Endothelial cell of umbilical vein (primary cell): ENCODE measurements at regions not wholly inside any gene's neighbourhood (a gene's known extent, or its start where the extent isn't known, plus 50 kb on each side); places are given as distances from the start of the nearest gene placed in this dataset.

Source experiments
- BruUV-seq: library from RNA; stranded (reverse); fragments of 400-500 nt; replicated peaks from 2 replicates; lab custom pipeline; 2021; lab: Mats Ljungman, UMichigan
- CTCF ChIA-PET: fragments of 300-600, 350-600 bp; sonication (Branson Sonifier 250); formaldehyde crosslinking; loops from one replicate; lab custom pipeline; 2021; ENCODE audit warnings: antibody characterized with exemption, inconsistent platforms; lab: Charles Lee
- POLR2A ChIA-PET: fragments of 300-600, 350-600 bp; sonication (Branson Sonifier 250); formaldehyde crosslinking; loops from one replicate; lab custom pipeline; 2021; ENCODE audit warnings: antibody characterized with exemption, inconsistent platforms; lab: Charles Lee
- DNase-seq: peaks from one replicate; pipeline ENCODE4 v3.0.0-alpha.2; 2011; ENCODE audit warnings: low read depth, low spot score
- FAIRE-seq: peaks from 2 replicates; lab custom pipeline; 2011; peaks lifted over from hg19 to GRCh38; lab: Jason Lieb, UNC
- H2AFZ ChIP-seq: 2 replicates; pipeline ENCODE4 v1.6.0; 2012; ENCODE audit warnings: low read depth, low read length, control low read depth, inconsistent platforms
- H3K27ac ChIP-seq: 2 replicates; pipeline ENCODE4 v1.5.1; 2011; ENCODE audit warnings: low read depth, mild to moderate bottlenecking, control low read depth, low read length, moderate library complexity; ENCODE audit not compliant: insufficient read depth
- H3K27me3 ChIP-seq, 2 experiments: 2 replicates each; pipeline versions ENCODE4 v1.6.0 to v1.6.1; 2011; ENCODE audit warnings: low read length in 2 of 2, mixed read lengths in 1 of 2; ENCODE audit not compliant: control insufficient read depth in 2 of 2, insufficient read depth in 2 of 2
- H3K36me3 ChIP-seq, 2 experiments: 2 replicates in 1 of 2; 3 replicates in 1 of 2; pipeline ENCODE4 v1.5.1; 2011; ENCODE audit warnings: low read length in 2 of 2, mild to moderate bottlenecking in 1 of 2, moderate library complexity in 1 of 2; ENCODE audit not compliant: control insufficient read depth in 2 of 2, insufficient read depth in 2 of 2; ENCODE audit errors: extremely low read depth in 1 of 2
- H3K4me1 ChIP-seq: 3 replicates; pipeline ENCODE4 v1.5.1; 2011; ENCODE audit warnings: mild to moderate bottlenecking, low read length; ENCODE audit not compliant: control insufficient read depth, insufficient read depth; ENCODE audit errors: extremely low read depth
- H3K4me2 ChIP-seq: 2 replicates; pipeline ENCODE4 v1.6.1; 2011; ENCODE audit warnings: low read length, control low read depth, mixed read lengths; ENCODE audit not compliant: insufficient read depth
- H3K4me3 ChIP-seq, 3 experiments: fragments of 200-600 bp in 1 of 3; sonication (generic), shearing (Covaris generic) in 1 of 3; replicated peaks in 1 of 3; 2 replicates each; pipeline ENCODE4 v1.5.1; 2011 to 2016; ENCODE audit warnings: control low read depth in 3 of 3, low read length in 3 of 3, mild to moderate bottlenecking in 2 of 3, inconsistent platforms in 1 of 3, low read depth in 1 of 3, moderate library complexity in 1 of 3; ENCODE audit not compliant: insufficient read depth in 1 of 3
- H3K79me2 ChIP-seq: 2 replicates; pipeline ENCODE4 v1.6.0; 2012; ENCODE audit warnings: low read length, inconsistent platforms; ENCODE audit not compliant: control insufficient read depth, insufficient read depth
- H3K9ac ChIP-seq: replicated peaks from 2 replicates; pipeline ENCODE3; 2011; ENCODE audit warnings: low read length, control low read depth; ENCODE audit not compliant: insufficient read depth; ENCODE audit errors: extremely low read depth
- H3K9me1 ChIP-seq: replicated peaks from 3 replicates; pipeline ENCODE4 v1.6.0; 2011; ENCODE audit warnings: mild to moderate bottlenecking, low read length; ENCODE audit not compliant: control insufficient read depth, insufficient read depth; ENCODE audit errors: extremely low read depth
- H3K9me3 ChIP-seq: replicated peaks from 2 replicates; pipeline ENCODE4 v1.5.1; 2012; ENCODE audit warnings: low read length, inconsistent platforms; ENCODE audit not compliant: control insufficient read depth, insufficient read depth
- H4K20me1 ChIP-seq: replicated peaks from 2 replicates; pipeline ENCODE3; 2011; ENCODE audit warnings: mild to moderate bottlenecking, low read length; ENCODE audit not compliant: control insufficient read depth, insufficient read depth; ENCODE audit errors: extremely low read depth
- CTCF ChIP-seq, 2 donors: IDR thresholded peaks; 1 replicate in 1 of 2; 2 replicates in 1 of 2; pipeline ENCODE4 v1.5.1; 2011; ENCODE audit warnings: low read length in 2 of 2, mild to moderate bottlenecking in 2 of 2, moderate library complexity in 2 of 2, control low read depth in 1 of 2, inconsistent platforms in 1 of 2, low read depth in 1 of 2; ENCODE audit not compliant: insufficient read depth in 1 of 2; ENCODE audit errors: extremely low read depth in 1 of 2
- EZH2 ChIP-seq: IDR thresholded peaks from 2 replicates; pipeline ENCODE4 v1.6.1; 2012; ENCODE audit warnings: borderline replicate concordance, low read depth, mild to moderate bottlenecking, moderate library complexity, low read length, inconsistent platforms; ENCODE audit not compliant: severe bottlenecking
- FOS ChIP-seq: IDR thresholded peaks from 2 replicates; pipeline ENCODE4 v1.6.1; 2011; ENCODE audit warnings: mild to moderate bottlenecking, low read length, moderate library complexity, borderline replicate concordance; ENCODE audit not compliant: insufficient read depth
- GATA2 ChIP-seq: IDR thresholded peaks from 2 replicates; pipeline ENCODE4 v1.7.0; 2011; ENCODE audit warnings: low read depth, mild to moderate bottlenecking, moderate library complexity, mixed read lengths, low read length; ENCODE audit not compliant: insufficient read length, insufficient read depth
- JUN ChIP-seq: IDR thresholded peaks from 2 replicates; pipeline ENCODE4 v1.6.1; 2011; ENCODE audit warnings: borderline replicate concordance, low read depth; ENCODE audit not compliant: insufficient read length, insufficient read depth
- MAX ChIP-seq: IDR thresholded peaks from 2 replicates; pipeline ENCODE4 v1.6.1; 2011; ENCODE audit not compliant: insufficient read depth, insufficient read length
- MYC ChIP-seq: IDR thresholded peaks from one replicate; pipeline ENCODE4 v1.6.1; 2011; ENCODE audit warnings: mild to moderate bottlenecking, low read depth, low read length
- POLR2A ChIP-seq: IDR thresholded peaks from 2 replicates; pipeline ENCODE4 v1.6.1; 2012; ENCODE audit warnings: low read depth, mild to moderate bottlenecking, control low read depth, low read length
- POLR2AphosphoS5 ChIP-seq: IDR thresholded peaks from 2 replicates; pipeline ENCODE4 v1.6.1; 2012; ENCODE audit warnings: low read depth, mild to moderate bottlenecking, control low read depth, low read length, moderate library complexity; ENCODE audit not compliant: insufficient read depth
- dilution Hi-C: fragments of 300-500 bp; cut with MboI; formaldehyde crosslinking; loops from one replicate; pipeline ENCODE4 v1.15.0; 2019; ENCODE audit warnings: low sequenced_read_pairs; ENCODE audit not compliant: extremely low pct_ligation_motif_present
- intact Hi-C: fragments of 100-400 bp; cut with micrococcal nuclease; formaldehyde crosslinking; loops from one replicate; pipeline ENCODE4 v1.10.0; 2022

GRCh38 chr13:109636736-109637135 lies 149.6 kb downstream of the IRS2 start:
- DNase-seq = no peak
- TF ChIP-seq EZH2 (no peak), JUN (no peak), GATA2 (no peak), POLR2AphosphoS5 (no peak), POLR2A (no peak), CTCF (IDR thresholded peaks at IDR 0.05; ENCODE audit: extremely low read depth in 1 of 2, insufficient read depth in 1 of 2, low read depth in 1 of 2, low read length in 2 of 2) (no peak), MYC (no peak), FOS (no peak), MAX (no peak)
- H3K4me1 ChIP-seq = no peaks in the 10 kb centered on the region
- ChIA-PET POLR2A (no interaction called here), CTCF (no interaction called here)
- H3K9me3 ChIP-seq = peaks cover 2% of the 10 kb centered on the region
- FAIRE-seq = no peak
- H3K27ac ChIP-seq = no peak overlapping the region
- H3K4me2 ChIP-seq = no peak overlapping the region
- no peak overlapping the region for H3K9ac ChIP-seq
- intact Hi-C loops = no loop called here
- dilution Hi-C loops = no loop called here
- no TSS peak for BruUV-seq
- H3K4me3 ChIP-seq = no peak overlapping the region
- H3K9me1 ChIP-seq = no peaks in the 10 kb centered on the region
- H3K36me3 ChIP-seq = no peaks in the 10 kb centered on the region
- H3K79me2 ChIP-seq = no peaks in the 10 kb centered on the region
- H4K20me1 ChIP-seq = no peaks in the 10 kb centered on the region
- H3K27me3 ChIP-seq = no peaks in the 10 kb centered on the region
- H2AFZ ChIP-seq = no peak overlapping the region
